MM.1S (cell line): ENCODE measurements at regions not wholly inside any gene's neighbourhood (a gene's known extent, or its start where the extent isn't known, plus 50 kb on each side); places are given as distances from the start of the nearest gene placed in this dataset.

Experiments used
- CTCF ChIP-seq: fragments of 300-600 bp; sonication (generic); IDR thresholded peaks from 2 replicates; pipeline ENCODE4 v1.5.1; 2016; ENCODE audit warnings: antibody characterized with exemption, low read length, mixed read lengths
- EZH2 ChIP-seq: fragments of 300-600 bp; sonication (generic); optimal IDR thresholded peaks from 2 replicates; pipeline ENCODE3; 2017; ENCODE audit warnings: low read depth, mild to moderate bottlenecking, antibody characterized with exemption, low read length, mixed read lengths
- EZH2phosphoT487 ChIP-seq: fragments of 300-600 bp; sonication (generic); IDR thresholded peaks from 2 replicates; pipeline ENCODE4 v1.6.1; 2018; ENCODE audit warnings: antibody characterized with exemption, low read length

GRCh38 chr5:67487862-67488261, 291.3 kb upstream of the CD180 start:
- no peak for TF ChIP-seq CTCF
- no peak for TF ChIP-seq EZH2
- TF ChIP-seq EZH2phosphoT487, result no peak
